Heart right ventricle (tissue), 16 donors: ENCODE measurements at regions not wholly inside any gene's neighbourhood (a gene's known extent, or its start where the extent isn't known, plus 50 kb on each side); places are given as distances from the start of the nearest gene placed in this dataset.
"Not testable (repeated sequence)": the region's sequence is repeated elsewhere in the genome, so short reads cannot be mapped to it uniquely, and the experiment has no call there.

Source experiments
- ATAC-seq, 8 donors: fragments of 200-7000 bp; cut with Tn5 transposase; one replicate each; pipeline ENCODE4 v1.9.1; 2020; ENCODE audit warnings: mild to moderate bottlenecking in 8 of 8, moderate library complexity in 8 of 8, moderate number of reproducible peaks in 1 of 8
- DNase-seq, 2 donors: peaks; one replicate each; pipeline ENCODE4 v3.0.0-alpha.2; 2020
- H3K27ac ChIP-seq, 10 donors: fragments of 200-600 bp; sonication (generic) in 2 of 10; one replicate each; pipeline versions ENCODE4 v1.5.0 to v1.8.0; 2020 to 2022; ENCODE audit warnings: mild to moderate bottlenecking in 3 of 10
- H3K27me3 ChIP-seq, 7 donors: fragments of 200-600 bp; one replicate each; pipeline ENCODE4 v1.8.0; 2021 to 2022; ENCODE audit warnings: mild to moderate bottlenecking in 2 of 7
- H3K36me3 ChIP-seq, 9 donors: fragments of 200-600 bp; sonication (generic) in 1 of 9; one replicate each; pipeline versions ENCODE4 v1.5.0 to v1.8.0; 2020 to 2022; ENCODE audit warnings: mild to moderate bottlenecking in 2 of 9
- H3K4me1 ChIP-seq, 9 donors: fragments of 200-600 bp; sonication (generic) in 1 of 9; one replicate each; pipeline versions ENCODE4 v1.5.0 to v1.8.0; 2020 to 2022; ENCODE audit warnings: mild to moderate bottlenecking in 4 of 9
- H3K4me3 ChIP-seq, 10 donors: fragments of 200-600 bp; sonication (generic) in 2 of 10; one replicate each; pipeline versions ENCODE4 v1.5.0 to v1.8.0; 2020 to 2022; ENCODE audit warnings: mild to moderate bottlenecking in 7 of 10, moderate library complexity in 2 of 10
- H3K9me3 ChIP-seq, 11 donors: fragments of 200-600 bp in 10 of 11; sonication (generic) in 2 of 11; one replicate each; pipeline versions ENCODE4 v1.5.0 to v1.8.0; 2013 to 2022; ENCODE audit warnings: mild to moderate bottlenecking in 2 of 11, control low read depth in 1 of 11, moderate library complexity in 1 of 11
- CTCF ChIP-seq, 9 donors: fragments of 200-600 bp; sonication (generic) in 2 of 9; IDR thresholded peaks; one replicate each; pipeline versions ENCODE4 v1.5.0 to v1.8.0; 2021 to 2022; ENCODE audit warnings: antibody characterized with exemption in 9 of 9, mild to moderate bottlenecking in 5 of 9, moderate library complexity in 1 of 9
- WGBS, 2 donors: extraction: QIAGEN DNeasy Blood & Tissue Kit; methylation state at CpG; one replicate each; pipeline ENCODE4 v1.1.7; 2013; ENCODE audit warnings: inconsistent platforms in 1 of 2; 5-methylcytosine and 5-hydroxymethylcytosine counted together
- intact Hi-C, 10 donors: fragments of 100-400 bp; cut with DNase I; formaldehyde crosslinking; loops; one replicate each; pipeline versions ENCODE4 v1.11.1 to v1.14.2; 2022
- donor health status: Arrhythmogenic right ventricular cardiomyopathy.
- donor health status: ischemic (EF 13 %, LVEDD 7.1; RV severe dilation, severe dysfunction).
- donor health status: healthy with polysubstance abuse.
- donor health status: DM: no; HTN: yes; CAD: no.
- donor health status: DM: no; HTN: no; CAD: no.
- donor health status: ischemic (EF 25% LVEDD 6.9; RV normal size, moderate dysfunction).
- donor health status: ischemic (EF 25% LVEDD 5.7; RV mildly dilated, moderate dysfunction).
- donor health status: healthy.
- donor health status: DM: yes; HTN: yes; CAD: no.
- donor health status: Ischemic cardiomyopathy.
- donor health status: ischemic (EF 35%, LVEDD 5.7; RV mildly dilated, moderate dysfunction).
- donor health status: nonischemic (EF 11% LVEDD 7.7; RV severe dilation, severe dysfunction).
- donor health status: DM: yes; HTN: yes; CAD: no.
- donor health status: PGD.
- donor health status: ischemic (EF 29% LVEDD 5.4; RV normal size, mild dysfunction).
- donor health status: nonischemic (EF 23%, LVEDD 6.1; RV moderate dilation, normal function).

DNA sequence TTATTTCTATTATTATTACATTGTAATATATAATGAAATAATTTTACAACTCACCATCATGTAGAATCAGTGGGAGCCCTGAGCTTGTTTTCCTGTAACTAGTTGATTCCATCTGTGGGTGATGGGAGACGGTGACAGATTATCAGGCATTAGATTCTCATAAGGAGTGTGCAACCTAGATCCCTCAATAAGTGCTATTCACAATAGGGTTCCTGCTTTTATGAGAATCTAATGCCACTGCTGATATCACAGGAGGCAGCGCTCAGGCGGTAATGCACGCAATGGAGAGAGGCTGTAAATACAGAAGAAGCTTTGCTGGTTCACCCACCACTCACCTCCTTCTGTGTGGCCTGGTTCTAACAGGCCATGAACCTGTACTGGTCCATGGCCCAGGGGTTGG is 178.6 kb downstream of the ACTRT1 start:
- H3K27me3 ChIP-seq, result no peaks in the 10 kb centered on the region
- no peak for TF ChIP-seq CTCF (IDR thresholded peaks at IDR 0.05)
- intact Hi-C loops, result no loop called here
- no peaks in the 10 kb centered on the region for H3K36me3 ChIP-seq
- 94% methylated on average over 4 of the region's 4 CpGs for WGBS, 2 donors
- H3K9me3 ChIP-seq, result no peaks in the 10 kb centered on the region
- H3K4me3 ChIP-seq, result no peak overlapping the region
- ATAC-seq (no peak), DNase-seq (no peak)
- H3K4me1 ChIP-seq, result no peaks in the 10 kb centered on the region
- H3K27ac ChIP-seq, result no peak overlapping the region

- peaks cover 0 to 20% (median 4%) of the 10 kb centered on the region in 11 donors for H3K9me3 ChIP-seq
- H3K4me1 ChIP-seq, H3K36me3 ChIP-seq, H3K27ac ChIP-seq, H3K27me3 ChIP-seq, intact Hi-C loops, DNase-seq, ATAC-seq, H3K4me3 ChIP-seq: not testable (repeated sequence)
- WGBS, 2 donors, result 84 to 88% methylated on average over 8 of the region's 8 CpGs
These were observed 185.3 kb downstream of the ACTRT1 start for GRCh38 chrX:127866857-127867256.

- no peak for TF ChIP-seq CTCF (IDR thresholded peaks at IDR 0.05)
- WGBS, 2 donors, result 84 to 90% methylated on average over 2 of the region's 2 CpGs
- Histone ChIP-seq H3K27ac (no peak overlapping the region), H3K4me3 (no peak overlapping the region), H3K4me1 (no peaks in the 10 kb centered on the region), H3K36me3 (no peaks in the 10 kb centered on the region), H3K9me3 (peaks cover 0 to 14% (median 0%) of the 10 kb centered on the region in 11 donors), H3K27me3 (no peaks in the 10 kb centered on the region)
- intact Hi-C loops, result no loop called here
- ATAC-seq, result no peak
- no peak for DNase-seq
These were observed 190.6 kb downstream of the ACTRT1 start for GRCh38 chrX:127861611-127862010.
